ENCODE measurements at regions not wholly inside any gene's neighbourhood (a gene's known extent, or its start where the extent isn't known, plus 50 kb on each side); places are given as distances from the start of the nearest gene placed in this dataset.

DNA sequence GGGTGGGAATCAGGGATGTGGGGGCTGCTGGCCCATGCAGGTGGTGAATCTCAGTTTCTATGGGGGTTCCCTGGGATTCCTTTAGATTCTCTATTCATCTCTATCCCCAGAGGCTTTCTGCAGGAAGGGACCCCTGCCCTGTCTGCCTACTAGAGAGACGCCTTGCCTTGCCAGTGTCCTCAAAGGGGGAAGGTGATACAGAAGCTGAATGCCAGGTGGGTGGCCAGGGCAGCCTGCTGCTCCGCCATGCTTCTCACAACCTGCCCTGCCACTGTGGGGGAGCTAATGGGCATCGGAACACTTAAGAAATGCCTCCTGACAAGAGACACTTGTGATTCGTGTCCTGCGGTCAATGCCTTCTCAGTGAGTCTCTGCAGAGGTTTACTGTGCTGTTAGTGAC is 368.4 kb downstream of the EN1 start:
- TF ChIP-seq NR4A1 (CRISPR knock-in tag; IDR thresholded peaks at IDR 0.05) (no peak), NR4A1 (tag; IDR thresholded peaks at IDR 0.05) (no peak), TAF15 (IDR thresholded peaks at IDR 0.05; ENCODE audit: low read depth, low read length) (no peak), ZNF347 (CRISPR knock-in tag; IDR thresholded peaks at IDR 0.05; ENCODE audit: low read depth) (no peak), IFI16 (CRISPR knock-in tag; IDR thresholded peaks at IDR 0.05) (no peak), ZZZ3 (IDR thresholded peaks at IDR 0.05) (no peak), ZFX (CRISPR knock-in tag; IDR thresholded peaks at IDR 0.05) (no peak), ZNF143 (CRISPR knock-in tag; IDR thresholded peaks at IDR 0.05) (no peak), MEIS2 (IDR thresholded peaks at IDR 0.05; ENCODE audit: partially characterized antibody) (no peak), ZNF124 (CRISPR knock-in tag; IDR thresholded peaks at IDR 0.05) (no peak), NCOA1 (IDR thresholded peaks at IDR 0.05; ENCODE audit: low read depth) (no peak), MAFG (tag; conservative IDR thresholded peaks at IDR 0.05) (no peak), ZBTB8A (IDR thresholded peaks at IDR 0.05; ENCODE audit: partially characterized antibody) (no peak), ZNF133 (CRISPR knock-in tag; IDR thresholded peaks at IDR 0.05) (no peak), NUFIP1 (IDR thresholded peaks at IDR 0.05; ENCODE audit: partially characterized antibody) (no peak), GATA2 (CRISPR knock-in tag; IDR thresholded peaks at IDR 0.05) (no peak), HDAC8 (tag; IDR thresholded peaks at IDR 0.05) (no peak), HNRNPUL1 (IDR thresholded peaks at IDR 0.05; ENCODE audit: low read length) (no peak)
- TF ChIP-seq, protein P1, sequence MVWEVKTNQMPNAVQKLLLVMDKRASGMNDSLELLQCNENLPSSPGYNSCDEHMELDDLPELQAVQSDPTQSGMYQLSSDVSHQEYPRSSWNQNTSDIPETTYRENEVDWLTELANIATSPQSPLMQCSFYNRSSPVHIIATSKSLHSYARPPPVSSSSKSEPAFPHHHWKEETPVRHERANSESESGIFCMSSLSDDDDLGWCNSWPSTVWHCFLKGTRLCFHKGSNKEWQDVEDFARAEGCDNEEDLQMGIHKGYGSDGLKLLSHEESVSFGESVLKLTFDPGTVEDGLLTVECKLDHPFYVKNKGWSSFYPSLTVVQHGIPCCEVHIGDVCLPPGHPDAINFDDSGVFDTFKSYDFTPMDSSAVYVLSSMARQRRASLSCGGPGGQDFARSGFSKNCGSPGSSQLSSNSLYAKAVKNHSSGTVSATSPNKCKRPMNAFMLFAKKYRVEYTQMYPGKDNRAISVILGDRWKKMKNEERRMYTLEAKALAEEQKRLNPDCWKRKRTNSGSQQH (CRISPR knock-in tag; IDR thresholded peaks at IDR 0.05), result no peak
- no peaks in the 10 kb centered on the region for H3K9me1 ChIP-seq (ENCODE audit: control insufficient read depth, insufficient read depth, low read length)
- peaks cover under 1 to 7% of the 10 kb centered on the region in 2 experiments; a peak in 2 of 5 replicates for H3K27me3 ChIP-seq (ENCODE audit: control insufficient read depth in 2 of 2, insufficient read depth in 2 of 2, low read length in 2 of 2)
- no peaks in the 10 kb centered on the region for H4K20me1 ChIP-seq (replicated peaks; ENCODE audit: control insufficient read depth, insufficient read depth, low read length)
- H3K4me1 ChIP-seq (replicated peaks in 1 of 2; ENCODE audit: control insufficient read depth in 2 of 2, insufficient read depth in 2 of 2, low read length in 2 of 2), result no peaks in the 10 kb centered on the region
- no peak overlapping the region for H3K4me2 ChIP-seq (ENCODE audit: insufficient read depth, low read length)
- no peak for ATAC-seq
- intact Hi-C loops (cut with micrococcal nuclease) (no loop called here), in situ Hi-C loops (cut with MboI) (no loop called here)
- no TSS peak for BruUV-seq (replicated peaks)
- H3K36me3 ChIP-seq (ENCODE audit: control insufficient read depth, insufficient read depth, low read length), result no peaks in the 10 kb centered on the region
- WGBS (ENCODE audit: insufficient coverage, low coverage, missing lambda C conversion rate), result 0% methylated on average over 5 of the region's 5 CpGs
- POLR2A ChIA-PET, result no interaction called here
- no peaks in the 10 kb centered on the region for H3K9me3 ChIP-seq (replicated peaks; ENCODE audit: control insufficient read depth, insufficient read depth, low read depth, low read length)
- CTCF ChIA-PET (ENCODE audit: low intra/inter-chr PET ratio), result no interaction called here
- no peak for FAIRE-seq
- no peak overlapping the region for H3K27ac ChIP-seq (ENCODE audit: extremely low read depth, low read depth, low read length)
- no peak overlapping the region for H2AFZ ChIP-seq (ENCODE audit: low read depth, low read length)
- no peak for DNase-seq (ENCODE audit: extremely low read depth in 1 of 4, low spot score in 3 of 4)
- H3K9ac ChIP-seq (ENCODE audit: insufficient read depth in 1 of 2, low read depth in 2 of 2, low read length in 2 of 2), result no peak overlapping the region
- no peaks in the 10 kb centered on the region for H3K79me2 ChIP-seq (ENCODE audit: control insufficient read depth, insufficient read depth, low read length)
- H3K4me3 ChIP-seq, result no peak overlapping the region

Data from K562 (cell line).